Smooth muscle cell (in vitro differentiated cells): ENCODE measurements at regions not wholly inside any gene's neighbourhood (a gene's known extent, or its start where the extent isn't known, plus 50 kb on each side); places are given as distances from the start of the nearest gene placed in this dataset.

Source experiments
- DNase-seq: peaks from one replicate; lab custom pipeline; 2025; ENCODE audit not compliant: unreplicated experiment; lab: John Stamatoyannopoulos, UW
- H2AFZ ChIP-seq: fragments of 200-600 bp; sonication (generic); 2 replicates; pipeline ENCODE4 v1.6.0; 2016; ENCODE audit warnings: antibody characterized with exemption, low read depth, mild to moderate bottlenecking
- H3F3A ChIP-seq: fragments of 200-600 bp; sonication (generic); 2 replicates; pipeline ENCODE4 v1.6.0; 2017; ENCODE audit warnings: antibody characterized with exemption, low read depth
- H3K27ac ChIP-seq: fragments of 200-600 bp; sonication (generic); 2 replicates; pipeline ENCODE4 v1.5.1; 2016; ENCODE audit warnings: low read depth, mild to moderate bottlenecking
- H3K27me3 ChIP-seq: fragments of 200-600 bp; sonication (generic); 2 replicates; pipeline ENCODE4 v1.6.1; 2016; ENCODE audit warnings: low read depth, mild to moderate bottlenecking
- H3K36me3 ChIP-seq: fragments of 200-600 bp; sonication (generic); 2 replicates; pipeline ENCODE4 v1.5.1; 2016; ENCODE audit warnings: low read depth
- H3K4me1 ChIP-seq: fragments of 200-600 bp; sonication (generic); 2 replicates; pipeline ENCODE4 v1.5.1; 2016; ENCODE audit warnings: low read depth
- H3K4me2 ChIP-seq: fragments of 200-600 bp; sonication (generic); 2 replicates; pipeline ENCODE4 v1.6.0; 2016; ENCODE audit warnings: mild to moderate bottlenecking
- H3K4me3 ChIP-seq: fragments of 200-600 bp; sonication (generic); 2 replicates; pipeline ENCODE4 v1.5.1; 2016; ENCODE audit warnings: mild to moderate bottlenecking
- H3K79me2 ChIP-seq: fragments of 200-600 bp; sonication (generic); 2 replicates; pipeline ENCODE4 v1.6.0; 2016; ENCODE audit warnings: low read depth, mild to moderate bottlenecking
- H3K9ac ChIP-seq: fragments of 200-600 bp; sonication (generic); 2 replicates; pipeline ENCODE4 v1.6.0; 2016; ENCODE audit warnings: low read depth
- H3K9me3 ChIP-seq: fragments of 200-600 bp; sonication (generic); replicated peaks from 2 replicates; pipeline ENCODE4 v1.5.1; 2016; ENCODE audit warnings: low read depth
- H4K20me1 ChIP-seq: fragments of 200-600 bp; sonication (generic); 2 replicates; pipeline ENCODE4 v1.6.0; 2016; ENCODE audit warnings: low read depth
- CTCF ChIP-seq: fragments of 200-600 bp; sonication (generic); IDR thresholded peaks from 2 replicates; pipeline ENCODE4 v1.5.1; 2017; ENCODE audit warnings: borderline replicate concordance, mild to moderate bottlenecking, antibody characterized with exemption; ENCODE audit not compliant: insufficient read depth, poor library complexity, severe bottlenecking
- WGBS: methylation state at CpG from one replicate; pipeline ENCODE4 v1.1.7; 2016; ENCODE audit warnings: low lambda C conversion rate; 5-methylcytosine and 5-hydroxymethylcytosine counted together

DNA sequence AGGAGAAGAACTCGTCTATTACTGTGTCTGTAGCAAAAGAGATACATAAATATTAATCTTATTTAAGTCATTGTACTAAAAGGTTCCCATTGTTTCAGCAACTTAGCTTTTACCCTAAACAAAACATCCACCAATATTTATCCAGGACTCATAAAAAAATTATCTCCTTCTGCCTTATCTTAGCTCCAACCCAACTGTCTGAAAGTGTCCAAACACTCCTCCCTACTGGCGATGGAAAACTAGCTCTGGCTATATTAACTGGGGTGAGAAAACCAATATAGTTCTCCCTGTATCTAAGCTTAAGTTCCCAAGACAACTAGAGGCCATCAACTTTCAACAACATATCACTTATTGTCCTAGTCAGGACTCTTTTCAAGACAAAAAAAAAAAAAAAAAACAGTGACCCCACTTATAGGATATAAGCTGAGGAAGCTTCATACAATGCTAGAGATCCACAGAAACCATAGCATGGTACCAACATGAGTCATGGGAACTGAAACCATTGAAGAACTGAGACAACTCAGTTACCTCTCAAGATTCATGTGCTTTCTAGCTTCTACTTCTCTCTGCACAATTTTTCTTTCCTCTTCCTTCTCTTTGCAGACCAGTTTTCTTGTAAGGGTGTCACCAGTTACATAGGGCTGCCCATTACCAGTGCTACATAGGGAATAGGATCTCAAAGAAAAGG lies 150.7 kb upstream of the RASA1 start:
- H2AFZ ChIP-seq, result peak overlapping the region; percentile 41
- H3K36me3 ChIP-seq, result no peaks in the 10 kb centered on the region
- peaks cover 3% of the 10 kb centered on the region for H3F3A ChIP-seq
- DNase-seq, result no peak
- H3K9me3 ChIP-seq, result no peaks in the 10 kb centered on the region
- no peaks in the 10 kb centered on the region for H3K79me2 ChIP-seq
- H3K4me1 ChIP-seq, result peaks cover 2% of the 10 kb centered on the region
- peak overlapping the region; percentile 37 for H3K27ac ChIP-seq
- H3K27me3 ChIP-seq, result no peaks in the 10 kb centered on the region
- no peaks in the 10 kb centered on the region for H4K20me1 ChIP-seq
- H3K9ac ChIP-seq, result no peak overlapping the region
- WGBS, result 69% methylated on average over 2 of the region's 2 CpGs
- TF ChIP-seq CTCF, result no peak
- H3K4me3 ChIP-seq, result no peak overlapping the region
- no peak overlapping the region for H3K4me2 ChIP-seq

DNA sequence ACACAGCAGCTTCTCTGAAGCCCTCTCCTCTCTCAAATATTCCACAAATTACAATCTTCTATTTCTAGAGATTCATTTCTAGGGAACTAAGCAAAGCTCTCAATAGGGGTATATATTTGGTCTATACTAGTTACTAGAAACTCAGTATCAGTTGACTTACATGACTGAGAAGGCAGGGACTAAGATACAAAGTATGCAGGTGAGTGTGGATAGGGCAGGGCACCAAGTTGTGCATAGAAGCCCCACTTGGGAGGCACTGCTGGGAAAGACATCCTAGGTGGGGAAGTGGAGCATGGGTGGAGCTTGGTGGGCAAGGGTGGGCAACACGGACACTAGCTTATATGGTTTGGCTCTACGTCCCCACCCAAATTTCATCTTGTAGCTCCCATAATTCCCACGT lies 148.1 kb upstream of the RASA1 start:
- no peak overlapping the region for H3K4me2 ChIP-seq
- TF ChIP-seq CTCF, result no peak
- H3K27me3 ChIP-seq, result no peaks in the 10 kb centered on the region
- H3K27ac ChIP-seq, result peak overlapping the region; percentile 98
- no peaks in the 10 kb centered on the region for H3K9me3 ChIP-seq
- no peak for DNase-seq
- no peak overlapping the region for H3K4me3 ChIP-seq
- H3K4me1 ChIP-seq, result peaks cover 8% of the 10 kb centered on the region
- no peaks in the 10 kb centered on the region for H3K79me2 ChIP-seq
- no peaks in the 10 kb centered on the region for H3K36me3 ChIP-seq
- 100% methylated on average over 3 of the region's 3 CpGs for WGBS
- no peaks in the 10 kb centered on the region for H4K20me1 ChIP-seq
- H2AFZ ChIP-seq, result no peak overlapping the region
- H3K9ac ChIP-seq, result peak overlapping the region; percentile 88
- peaks cover 8% of the 10 kb centered on the region for H3F3A ChIP-seq

DNA sequence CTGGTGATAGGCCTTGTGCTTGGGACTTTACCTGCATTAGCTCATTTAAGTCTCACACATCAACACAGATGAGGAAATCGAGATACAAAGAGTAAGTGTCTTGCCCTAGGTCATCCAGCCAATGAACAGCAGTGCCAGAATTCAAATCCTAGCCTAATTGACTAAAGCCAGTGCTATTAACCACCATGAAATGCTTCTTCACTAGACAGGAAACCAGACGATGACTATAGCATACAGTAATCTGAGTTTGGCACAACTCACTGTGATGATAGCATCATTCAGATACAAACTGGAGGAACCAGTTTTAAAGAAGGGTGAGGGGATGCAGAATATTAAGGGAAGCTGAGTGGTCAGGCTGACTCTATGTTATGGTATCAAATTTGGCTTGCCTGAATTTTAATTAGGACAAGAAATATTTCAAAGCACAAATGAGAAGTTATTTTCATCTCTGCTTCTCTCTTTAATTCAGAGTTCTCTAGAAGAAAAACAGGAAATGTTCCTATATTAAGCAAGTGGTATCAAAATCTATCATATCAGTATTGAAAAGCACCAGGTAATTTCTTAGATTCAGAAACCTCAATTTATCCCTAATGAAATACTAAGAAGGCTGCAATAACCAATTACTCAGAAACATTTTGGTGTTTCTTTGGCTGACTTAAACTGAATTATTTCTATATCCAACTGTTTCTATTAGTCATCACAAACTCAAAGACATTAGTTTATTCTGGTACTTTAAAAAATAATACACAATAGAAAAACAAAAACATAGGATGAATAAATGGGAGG lies 147.0 kb upstream of the RASA1 start:
- Histone ChIP-seq H3K9me3 (no peaks in the 10 kb centered on the region), H3K27me3 (no peaks in the 10 kb centered on the region), H3K4me1 (peaks cover 13% of the 10 kb centered on the region), H2AFZ (no peak overlapping the region), H3K79me2 (no peaks in the 10 kb centered on the region), H3K36me3 (no peaks in the 10 kb centered on the region), H3K4me2 (peak overlapping the region; percentile 71), H3F3A (peaks cover 8% of the 10 kb centered on the region), H3K4me3 (no peak overlapping the region), H4K20me1 (no peaks in the 10 kb centered on the region), H3K9ac (peak overlapping the region; percentile 88), H3K27ac (peak overlapping the region; percentile 98)
- no peak for DNase-seq
- 12% methylated on average over 2 of the region's 2 CpGs for WGBS
- no peak for TF ChIP-seq CTCF
